AG04450 (cell line): ENCODE measurements at regions not wholly inside any gene's neighbourhood (a gene's known extent, or its start where the extent isn't known, plus 50 kb on each side); places are given as distances from the start of the nearest gene placed in this dataset.

Source experiments
- CTCF ChIA-PET: fragments of 300-600, 350-600 bp; formaldehyde crosslinking; extraction: SDS; loops from one replicate; lab custom pipeline; 2022; ENCODE audit warnings: antibody characterized with exemption, inconsistent platforms; lab: Charles Lee
- POLR2A ChIA-PET: fragments of 350-600 bp; formaldehyde crosslinking; extraction: SDS; loops from one replicate; lab custom pipeline; 2021; ENCODE audit warnings: antibody characterized with exemption, inconsistent platforms; lab: Yijun Ruan, JAX
- DNase-seq: peaks from one replicate; pipeline ENCODE4 v3.0.0-alpha.2; 2011; ENCODE audit warnings: low read depth, low spot score
- H3K27ac ChIP-seq: one replicate; pipeline ENCODE4 v1.5.1; 2012; ENCODE audit warnings: low read depth, low read length, control low read depth
- H3K27me3 ChIP-seq: one replicate; pipeline ENCODE4 v1.6.0; 2012; ENCODE audit warnings: low read length; ENCODE audit not compliant: control insufficient read depth, insufficient read depth
- H3K4me3 ChIP-seq: 2 replicates; pipeline ENCODE4 v1.5.1; 2011; ENCODE audit warnings: mild to moderate bottlenecking, low read depth, low read length, control low read depth
- H3K9me3 ChIP-seq: 2 replicates; pipeline ENCODE4 v1.5.1; 2012; ENCODE audit warnings: low read length; ENCODE audit not compliant: control insufficient read depth, insufficient read depth
- TF ChIP-seq, protein P1 (sequence below): IDR thresholded peaks from 2 replicates; pipeline ENCODE4 v1.5.1; 2011; ENCODE audit warnings: low read depth, low read length, control low read depth, inconsistent platforms

GRCh38 chr2:118539290-118539689, 308.2 kb downstream of the EN1 start:
- CTCF ChIA-PET: interaction anchor here (0.6 to 1.9 kb wide), 10 partner anchors 11 to 547 kb away, joined by 3 to 23 read pairs (median 4); no protein-coding TSS in a partner anchor
- TF ChIP-seq, protein P1, sequence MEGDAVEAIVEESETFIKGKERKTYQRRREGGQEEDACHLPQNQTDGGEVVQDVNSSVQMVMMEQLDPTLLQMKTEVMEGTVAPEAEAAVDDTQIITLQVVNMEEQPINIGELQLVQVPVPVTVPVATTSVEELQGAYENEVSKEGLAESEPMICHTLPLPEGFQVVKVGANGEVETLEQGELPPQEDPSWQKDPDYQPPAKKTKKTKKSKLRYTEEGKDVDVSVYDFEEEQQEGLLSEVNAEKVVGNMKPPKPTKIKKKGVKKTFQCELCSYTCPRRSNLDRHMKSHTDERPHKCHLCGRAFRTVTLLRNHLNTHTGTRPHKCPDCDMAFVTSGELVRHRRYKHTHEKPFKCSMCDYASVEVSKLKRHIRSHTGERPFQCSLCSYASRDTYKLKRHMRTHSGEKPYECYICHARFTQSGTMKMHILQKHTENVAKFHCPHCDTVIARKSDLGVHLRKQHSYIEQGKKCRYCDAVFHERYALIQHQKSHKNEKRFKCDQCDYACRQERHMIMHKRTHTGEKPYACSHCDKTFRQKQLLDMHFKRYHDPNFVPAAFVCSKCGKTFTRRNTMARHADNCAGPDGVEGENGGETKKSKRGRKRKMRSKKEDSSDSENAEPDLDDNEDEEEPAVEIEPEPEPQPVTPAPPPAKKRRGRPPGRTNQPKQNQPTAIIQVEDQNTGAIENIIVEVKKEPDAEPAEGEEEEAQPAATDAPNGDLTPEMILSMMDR: peak; percentile 57
- Histone ChIP-seq H3K27ac (no peak overlapping the region), H3K4me3 (no peak overlapping the region), H3K27me3 (no peaks in the 10 kb centered on the region), H3K9me3 (no peaks in the 10 kb centered on the region)
- POLR2A ChIA-PET: no interaction called here
- DNase-seq: no peak

DNA sequence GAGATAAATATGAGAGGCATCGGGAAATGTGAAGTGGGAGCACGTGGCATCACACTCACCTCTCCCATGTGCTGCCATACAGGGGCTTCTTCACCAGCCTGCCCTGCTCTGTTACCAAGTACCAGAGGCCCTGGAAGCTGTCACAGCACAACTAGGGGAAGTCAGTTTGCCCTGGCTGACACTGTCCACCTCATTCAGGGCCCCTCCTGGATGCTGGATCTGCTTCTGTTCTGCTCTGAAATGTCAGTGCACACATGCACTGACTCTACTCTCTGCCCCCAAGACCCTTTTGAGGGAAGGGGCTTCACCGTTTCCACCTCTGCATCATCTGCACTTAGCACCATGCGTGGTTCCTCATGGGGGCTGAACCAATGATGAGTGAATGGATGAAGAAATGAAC, 311.1 kb downstream of the EN1 start:
- no peak overlapping the region for H3K4me3 ChIP-seq
- DNase-seq: no peak
- TF ChIP-seq, protein P1: no peak
- CTCF ChIA-PET: no interaction called here
- H3K27ac ChIP-seq: no peak overlapping the region
- no peaks in the 10 kb centered on the region for H3K9me3 ChIP-seq
- POLR2A ChIA-PET: no interaction called here
- no peaks in the 10 kb centered on the region for H3K27me3 ChIP-seq

DNA sequence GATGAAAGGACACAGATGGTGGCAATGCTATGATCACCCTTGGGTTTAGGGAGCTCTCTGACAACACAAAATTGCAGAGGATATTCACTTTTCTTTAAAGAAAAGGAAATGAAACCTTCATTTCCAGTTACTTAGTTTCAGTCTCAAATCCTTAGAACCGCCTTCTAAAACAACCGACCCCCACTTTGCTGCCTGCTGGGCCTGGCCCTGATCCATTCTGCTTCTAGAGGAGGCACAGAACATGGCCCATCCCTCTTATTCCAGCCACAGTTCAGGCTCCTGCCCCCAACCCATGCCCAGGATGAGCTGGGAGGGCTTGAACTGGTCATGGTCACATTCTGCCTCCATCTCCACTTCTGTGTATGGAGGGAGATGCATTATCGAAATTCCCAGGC, 311.6 kb downstream of the EN1 start:
- H3K27me3 ChIP-seq: no peaks in the 10 kb centered on the region
- ChIA-PET CTCF (no interaction called here), POLR2A (no interaction called here)
- DNase-seq: no peak
- no peaks in the 10 kb centered on the region for H3K9me3 ChIP-seq
- no peak overlapping the region for H3K4me3 ChIP-seq
- no peak overlapping the region for H3K27ac ChIP-seq
- TF ChIP-seq, protein P1: no peak

GRCh38 chr2:118535171-118535817, 312.2 kb downstream of the EN1 start:
- Histone ChIP-seq H3K9me3 (no peaks in the 10 kb centered on the region), H3K4me3 (no peak overlapping the region), H3K27me3 (no peaks in the 10 kb centered on the region), H3K27ac (no peak overlapping the region)
- DNase-seq: no peak
- TF ChIP-seq, protein P1: no peak
- ChIA-PET POLR2A (no interaction called here), CTCF (no interaction called here)

GRCh38 chr2:118530976-118531375, 316.5 kb downstream of the EN1 start:
- peaks cover 3% of the 10 kb centered on the region for H3K27me3 ChIP-seq
- H3K27ac ChIP-seq: no peak overlapping the region
- no peak overlapping the region for H3K4me3 ChIP-seq
- TF ChIP-seq, protein P1: no peak
- POLR2A ChIA-PET: no interaction called here
- no peak for DNase-seq
- no peaks in the 10 kb centered on the region for H3K9me3 ChIP-seq
- CTCF ChIA-PET: no interaction called here
